ENCODE measurements at regions not wholly inside any gene's neighbourhood (a gene's known extent, or its start where the extent isn't known, plus 50 kb on each side); places are given as distances from the start of the nearest gene placed in this dataset.

DNA sequence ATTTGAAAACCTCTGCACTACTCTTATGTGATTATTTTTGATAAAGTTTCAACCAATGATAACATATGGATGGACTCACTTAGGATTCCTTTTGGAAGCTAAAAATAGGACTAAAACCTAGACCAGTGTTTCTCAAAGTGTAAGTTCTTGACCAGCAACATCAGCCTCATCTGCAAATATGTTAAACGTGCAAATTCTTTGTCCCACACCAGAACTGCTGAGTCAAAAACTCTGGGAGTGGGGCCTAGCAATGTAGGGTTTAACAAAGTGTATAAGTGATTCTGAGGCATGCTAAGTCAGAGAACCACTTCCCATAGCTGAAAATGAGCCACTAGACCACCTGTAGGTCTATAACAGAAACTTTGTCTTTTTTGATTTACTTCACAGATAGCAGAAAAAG, 1247.2 kb upstream of the PIK3C3 start:
- Mint-ChIP-seq H3K36me3 (ENCODE audit: low read depth) (no peaks in the 10 kb centered on the region), H3K27ac (no peak overlapping the region), H3K27me3 (ENCODE audit: insufficient read depth, low read depth, poor library complexity) (no peaks in the 10 kb centered on the region), H3K4me1 (peaks cover 4% of the 10 kb centered on the region; the same call in 2 of the 3 replicates), H3K9me3 (no peaks in the 10 kb centered on the region), H3K4me3 (no peak overlapping the region)
- Histone ChIP-seq H3K27me3 (ENCODE audit: insufficient read depth) (no peaks in the 10 kb centered on the region), H3K4me1 (ENCODE audit: insufficient read depth) (no peaks in the 10 kb centered on the region; the same call in 1 of the 2 replicates), H3K4me3 (no peak overlapping the region), H4K20me1 (replicated peaks; ENCODE audit: insufficient read depth) (no peaks in the 10 kb centered on the region), H2AFZ (no peak overlapping the region), H3K79me2 (replicated peaks; ENCODE audit: insufficient read depth) (no peaks in the 10 kb centered on the region), H3K27ac (ENCODE audit: low read depth) (no peak overlapping the region), H3K4me2 (no peak overlapping the region), H3F3A (replicated peaks; ENCODE audit: low read depth) (no peaks in the 10 kb centered on the region), H3K9me2 (ENCODE audit: insufficient read depth) (no peaks in the 10 kb centered on the region), H3K36me3 (ENCODE audit: insufficient read depth) (no peaks in the 10 kb centered on the region)
- DNase-seq (ENCODE audit: low spot score), result no peak
- ATAC-seq, result no peak
- TF ChIP-seq ZNF331 (CRISPR knock-in tag; IDR thresholded peaks at IDR 0.05; ENCODE audit: low read depth), result no peak
- no peak for TF ChIP-seq POLR2AphosphoS5 (IDR thresholded peaks at IDR 0.05; ENCODE audit: low read depth)
- TF ChIP-seq, protein P1, sequence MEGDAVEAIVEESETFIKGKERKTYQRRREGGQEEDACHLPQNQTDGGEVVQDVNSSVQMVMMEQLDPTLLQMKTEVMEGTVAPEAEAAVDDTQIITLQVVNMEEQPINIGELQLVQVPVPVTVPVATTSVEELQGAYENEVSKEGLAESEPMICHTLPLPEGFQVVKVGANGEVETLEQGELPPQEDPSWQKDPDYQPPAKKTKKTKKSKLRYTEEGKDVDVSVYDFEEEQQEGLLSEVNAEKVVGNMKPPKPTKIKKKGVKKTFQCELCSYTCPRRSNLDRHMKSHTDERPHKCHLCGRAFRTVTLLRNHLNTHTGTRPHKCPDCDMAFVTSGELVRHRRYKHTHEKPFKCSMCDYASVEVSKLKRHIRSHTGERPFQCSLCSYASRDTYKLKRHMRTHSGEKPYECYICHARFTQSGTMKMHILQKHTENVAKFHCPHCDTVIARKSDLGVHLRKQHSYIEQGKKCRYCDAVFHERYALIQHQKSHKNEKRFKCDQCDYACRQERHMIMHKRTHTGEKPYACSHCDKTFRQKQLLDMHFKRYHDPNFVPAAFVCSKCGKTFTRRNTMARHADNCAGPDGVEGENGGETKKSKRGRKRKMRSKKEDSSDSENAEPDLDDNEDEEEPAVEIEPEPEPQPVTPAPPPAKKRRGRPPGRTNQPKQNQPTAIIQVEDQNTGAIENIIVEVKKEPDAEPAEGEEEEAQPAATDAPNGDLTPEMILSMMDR (conservative IDR thresholded peaks at IDR 0.05; ENCODE audit: low read depth in 2 of 2), result no peak
- TF ChIP-seq, protein P2, sequence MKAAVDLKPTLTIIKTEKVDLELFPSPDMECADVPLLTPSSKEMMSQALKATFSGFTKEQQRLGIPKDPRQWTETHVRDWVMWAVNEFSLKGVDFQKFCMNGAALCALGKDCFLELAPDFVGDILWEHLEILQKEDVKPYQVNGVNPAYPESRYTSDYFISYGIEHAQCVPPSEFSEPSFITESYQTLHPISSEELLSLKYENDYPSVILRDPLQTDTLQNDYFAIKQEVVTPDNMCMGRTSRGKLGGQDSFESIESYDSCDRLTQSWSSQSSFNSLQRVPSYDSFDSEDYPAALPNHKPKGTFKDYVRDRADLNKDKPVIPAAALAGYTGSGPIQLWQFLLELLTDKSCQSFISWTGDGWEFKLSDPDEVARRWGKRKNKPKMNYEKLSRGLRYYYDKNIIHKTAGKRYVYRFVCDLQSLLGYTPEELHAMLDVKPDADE (IDR thresholded peaks at IDR 0.05), result no peak
- TF ChIP-seq, protein P3, sequence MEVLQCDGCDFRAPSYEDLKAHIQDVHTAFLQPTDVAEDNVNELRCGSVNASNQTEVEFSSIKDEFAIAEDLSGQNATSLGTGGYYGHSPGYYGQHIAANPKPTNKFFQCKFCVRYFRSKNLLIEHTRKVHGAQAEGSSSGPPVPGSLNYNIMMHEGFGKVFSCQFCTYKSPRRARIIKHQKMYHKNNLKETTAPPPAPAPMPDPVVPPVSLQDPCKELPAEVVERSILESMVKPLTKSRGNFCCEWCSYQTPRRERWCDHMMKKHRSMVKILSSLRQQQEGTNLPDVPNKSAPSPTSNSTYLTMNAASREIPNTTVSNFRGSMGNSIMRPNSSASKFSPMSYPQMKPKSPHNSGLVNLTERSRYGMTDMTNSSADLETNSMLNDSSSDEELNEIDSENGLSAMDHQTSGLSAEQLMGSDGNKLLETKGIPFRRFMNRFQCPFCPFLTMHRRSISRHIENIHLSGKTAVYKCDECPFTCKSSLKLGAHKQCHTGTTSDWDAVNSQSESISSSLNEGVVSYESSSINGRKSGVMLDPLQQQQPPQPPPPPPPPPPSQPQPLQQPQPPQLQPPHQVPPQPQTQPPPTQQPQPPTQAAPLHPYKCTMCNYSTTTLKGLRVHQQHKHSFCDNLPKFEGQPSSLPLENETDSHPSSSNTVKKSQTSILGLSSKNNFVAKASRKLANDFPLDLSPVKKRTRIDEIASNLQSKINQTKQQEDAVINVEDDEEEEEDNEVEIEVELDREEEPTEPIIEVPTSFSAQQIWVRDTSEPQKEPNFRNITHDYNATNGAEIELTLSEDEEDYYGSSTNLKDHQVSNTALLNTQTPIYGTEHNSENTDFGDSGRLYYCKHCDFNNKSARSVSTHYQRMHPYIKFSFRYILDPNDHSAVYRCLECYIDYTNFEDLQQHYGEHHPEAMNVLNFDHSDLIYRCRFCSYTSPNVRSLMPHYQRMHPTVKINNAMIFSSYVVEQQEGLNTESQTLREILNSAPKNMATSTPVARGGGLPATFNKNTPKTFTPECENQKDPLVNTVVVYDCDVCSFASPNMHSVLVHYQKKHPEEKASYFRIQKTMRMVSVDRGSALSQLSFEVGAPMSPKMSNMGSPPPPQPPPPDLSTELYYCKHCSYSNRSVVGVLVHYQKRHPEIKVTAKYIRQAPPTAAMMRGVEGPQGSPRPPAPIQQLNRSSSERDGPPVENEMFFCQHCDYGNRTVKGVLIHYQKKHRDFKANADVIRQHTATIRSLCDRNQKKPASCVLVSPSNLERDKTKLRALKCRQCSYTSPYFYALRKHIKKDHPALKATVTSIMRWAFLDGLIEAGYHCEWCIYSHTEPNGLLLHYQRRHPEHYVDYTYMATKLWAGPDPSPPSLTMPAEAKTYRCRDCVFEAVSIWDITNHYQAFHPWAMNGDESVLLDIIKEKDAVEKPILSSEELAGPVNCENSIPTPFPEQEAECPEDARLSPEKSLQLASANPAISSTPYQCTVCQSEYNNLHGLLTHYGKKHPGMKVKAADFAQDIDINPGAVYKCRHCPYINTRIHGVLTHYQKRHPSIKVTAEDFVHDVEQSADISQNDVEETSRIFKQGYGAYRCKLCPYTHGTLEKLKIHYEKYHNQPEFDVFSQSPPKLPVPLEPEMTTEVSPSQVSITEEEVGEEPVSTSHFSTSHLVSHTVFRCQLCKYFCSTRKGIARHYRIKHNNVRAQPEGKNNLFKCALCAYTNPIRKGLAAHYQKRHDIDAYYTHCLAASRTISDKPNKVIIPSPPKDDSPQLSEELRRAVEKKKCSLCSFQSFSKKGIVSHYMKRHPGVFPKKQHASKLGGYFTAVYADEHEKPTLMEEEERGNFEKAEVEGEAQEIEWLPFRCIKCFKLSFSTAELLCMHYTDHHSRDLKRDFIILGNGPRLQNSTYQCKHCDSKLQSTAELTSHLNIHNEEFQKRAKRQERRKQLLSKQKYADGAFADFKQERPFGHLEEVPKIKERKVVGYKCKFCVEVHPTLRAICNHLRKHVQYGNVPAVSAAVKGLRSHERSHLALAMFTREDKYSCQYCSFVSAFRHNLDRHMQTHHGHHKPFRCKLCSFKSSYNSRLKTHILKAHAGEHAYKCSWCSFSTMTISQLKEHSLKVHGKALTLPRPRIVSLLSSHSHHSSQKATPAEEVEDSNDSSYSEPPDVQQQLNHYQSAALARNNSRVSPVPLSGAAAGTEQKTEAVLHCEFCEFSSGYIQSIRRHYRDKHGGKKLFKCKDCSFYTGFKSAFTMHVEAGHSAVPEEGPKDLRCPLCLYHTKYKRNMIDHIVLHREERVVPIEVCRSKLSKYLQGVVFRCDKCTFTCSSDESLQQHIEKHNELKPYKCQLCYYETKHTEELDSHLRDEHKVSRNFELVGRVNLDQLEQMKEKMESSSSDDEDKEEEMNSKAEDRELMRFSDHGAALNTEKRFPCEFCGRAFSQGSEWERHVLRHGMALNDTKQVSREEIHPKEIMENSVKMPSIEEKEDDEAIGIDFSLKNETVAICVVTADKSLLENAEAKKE (CRISPR knock-in tag; IDR thresholded peaks at IDR 0.05), result no peak
- TF ChIP-seq EZH2 (IDR thresholded peaks at IDR 0.05; ENCODE audit: low read depth, unreplicated experiment), result no peak
- no peak for TF ChIP-seq JUNB (IDR thresholded peaks at IDR 0.05; ENCODE audit: unreplicated experiment)
- TF ChIP-seq NANOG (IDR thresholded peaks at IDR 0.05; ENCODE audit: borderline replicate concordance), result no peak
- TF ChIP-seq EZH2phosphoT487 (IDR thresholded peaks at IDR 0.05; ENCODE audit: unreplicated experiment), result no peak

Data from GM23338 (cell line).